Neuron (in vitro differentiated cells): ENCODE measurements at regions not wholly inside any gene's neighbourhood (a gene's known extent, or its start where the extent isn't known, plus 50 kb on each side); places are given as distances from the start of the nearest gene placed in this dataset.

ENCODE experiments used
- H2AFZ ChIP-seq: one replicate; pipeline ENCODE4 v1.6.1; 2013; ENCODE audit warnings: low read depth, mild to moderate bottlenecking, inconsistent platforms, low read length, moderate library complexity
- H3K27me3 ChIP-seq: one replicate; pipeline ENCODE4 v1.6.1; 2013; ENCODE audit warnings: low read length; ENCODE audit not compliant: insufficient read depth
- H3K36me3 ChIP-seq: one replicate; pipeline ENCODE4 v1.6.1; 2013; ENCODE audit warnings: low read length; ENCODE audit not compliant: insufficient read depth
- H3K4me1 ChIP-seq: one replicate; pipeline ENCODE4 v1.6.1; 2013; ENCODE audit warnings: low read length; ENCODE audit not compliant: insufficient read depth
- H3K4me3 ChIP-seq: 2 replicates; pipeline ENCODE4 v1.5.1; 2013; ENCODE audit warnings: mild to moderate bottlenecking, low read length, moderate library complexity
- H3K9me3 ChIP-seq: one replicate; pipeline ENCODE4 v1.6.1; 2013; ENCODE audit warnings: low read length

DNA sequence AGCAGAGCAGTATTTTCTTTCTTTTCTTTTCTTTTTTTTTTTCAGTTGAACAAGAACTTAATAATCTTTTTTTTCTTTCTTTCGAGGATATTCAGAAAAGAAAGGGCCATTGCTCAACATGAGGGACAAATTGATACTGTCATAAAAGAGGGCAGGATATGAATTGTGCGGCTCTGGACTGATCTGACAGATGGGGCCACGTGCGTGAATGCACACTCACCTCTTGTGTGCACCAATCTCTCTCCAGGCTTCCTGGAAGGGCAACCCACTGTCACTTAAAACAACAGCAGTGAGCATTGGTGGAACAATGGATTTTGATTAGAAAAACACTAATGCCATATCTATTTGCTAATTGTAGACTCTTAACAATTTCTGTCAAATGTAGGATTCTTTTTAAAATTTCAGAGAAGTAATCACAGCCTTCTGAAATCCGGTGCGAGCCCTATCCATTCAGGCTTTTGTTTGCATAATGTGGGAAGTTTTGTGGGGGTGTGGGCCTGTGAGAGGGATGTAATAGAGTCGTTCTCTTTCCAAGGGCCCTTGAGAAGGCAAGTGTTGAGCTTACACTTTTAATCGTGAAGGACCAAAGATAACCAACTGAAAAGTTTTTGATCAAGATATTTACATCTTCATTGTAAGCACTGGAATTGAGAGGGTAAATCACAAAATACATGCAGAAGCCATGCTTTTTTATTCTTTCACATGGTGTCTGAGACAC lies 298.8 kb downstream of the SP3 start:
- no peaks in the 10 kb centered on the region for H3K36me3 ChIP-seq
- H2AFZ ChIP-seq = peak overlapping the region; percentile 76
- H3K4me3 ChIP-seq = no peak overlapping the region
- H3K9me3 ChIP-seq = no peaks in the 10 kb centered on the region
- H3K27me3 ChIP-seq = no peaks in the 10 kb centered on the region
- peaks cover 42% of the 10 kb centered on the region for H3K4me1 ChIP-seq

DNA sequence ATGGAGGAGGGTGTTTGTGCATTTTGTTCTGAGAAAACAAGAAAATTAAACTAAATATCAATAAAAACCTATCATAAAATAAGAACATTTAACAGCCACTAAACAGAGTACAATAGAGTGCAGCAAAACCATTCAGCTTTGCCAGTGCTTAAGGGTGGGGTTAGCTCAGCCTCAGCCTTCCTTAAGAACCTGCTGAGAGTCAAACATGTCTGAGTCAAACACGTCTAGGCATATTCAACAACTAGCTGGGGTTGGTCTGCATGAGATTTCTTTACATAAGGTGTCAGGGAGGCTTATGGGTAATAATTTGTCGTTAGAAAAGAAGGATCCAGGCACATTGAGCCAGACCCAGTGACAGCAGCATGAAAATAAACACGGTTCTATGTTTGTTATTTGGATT lies 298.2 kb downstream of the SP3 start:
- Histone ChIP-seq H3K4me1 (peaks cover 35% of the 10 kb centered on the region), H2AFZ (peak overlapping the region; percentile 76), H3K4me3 (no peak overlapping the region), H3K36me3 (no peaks in the 10 kb centered on the region), H3K9me3 (no peaks in the 10 kb centered on the region), H3K27me3 (no peaks in the 10 kb centered on the region)

DNA sequence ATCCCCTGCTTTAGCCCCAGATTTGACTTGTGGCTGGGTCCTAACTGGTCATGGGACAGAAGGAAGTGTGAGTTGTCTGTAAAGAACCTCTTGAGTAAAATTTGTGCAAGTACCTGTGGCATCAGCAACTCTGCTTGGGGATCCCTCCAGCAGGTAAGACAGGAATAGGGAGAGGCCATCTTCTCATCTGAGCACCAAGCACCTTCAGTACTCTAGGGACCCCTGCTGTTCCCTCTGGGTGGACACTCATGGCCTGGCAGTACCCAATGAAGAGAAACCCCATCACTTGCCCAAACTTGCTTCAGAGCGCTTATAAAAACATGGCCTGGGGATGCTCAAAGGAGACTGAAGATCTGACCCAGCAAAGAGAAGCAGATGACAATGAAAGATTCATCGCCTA lies 297.8 kb downstream of the SP3 start:
- Histone ChIP-seq H3K27me3 (no peaks in the 10 kb centered on the region), H3K4me3 (no peak overlapping the region), H2AFZ (peak overlapping the region; percentile 5), H3K4me1 (peaks cover 33% of the 10 kb centered on the region), H3K36me3 (no peaks in the 10 kb centered on the region), H3K9me3 (no peaks in the 10 kb centered on the region)

DNA sequence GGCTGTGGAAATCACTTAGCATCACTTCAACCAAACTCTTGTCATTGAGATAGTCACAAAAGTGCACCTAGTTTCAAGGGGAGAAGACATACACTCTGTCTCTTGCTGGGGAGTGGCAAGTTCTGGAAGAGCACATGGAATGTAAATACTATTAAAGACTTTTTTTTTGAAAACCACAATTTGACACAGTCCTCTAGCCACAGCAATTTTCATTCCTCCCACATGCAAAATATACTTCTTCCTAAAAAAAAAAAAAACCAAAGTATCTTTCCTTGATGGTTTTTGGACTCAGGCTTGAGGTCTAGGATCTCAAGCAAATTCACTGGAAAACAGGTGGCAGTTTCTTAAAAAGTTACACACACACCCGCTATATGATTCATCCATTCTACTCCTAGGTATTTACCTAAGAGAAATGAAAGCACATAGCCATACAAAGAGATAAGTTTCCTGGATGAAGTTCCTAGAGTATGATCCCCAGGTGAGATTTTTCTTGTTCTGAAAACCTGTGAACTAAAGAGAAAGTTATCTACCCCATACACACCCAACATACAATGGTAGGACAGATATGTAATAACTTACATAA lies 295.8 kb downstream of the SP3 start:
- no peaks in the 10 kb centered on the region for H3K27me3 ChIP-seq
- H2AFZ ChIP-seq = no peak overlapping the region
- H3K4me3 ChIP-seq = no peak overlapping the region
- H3K36me3 ChIP-seq = no peaks in the 10 kb centered on the region
- H3K9me3 ChIP-seq = no peaks in the 10 kb centered on the region
- H3K4me1 ChIP-seq = peaks cover 28% of the 10 kb centered on the region

- H3K36me3 ChIP-seq = no peaks in the 10 kb centered on the region
- H2AFZ ChIP-seq = no peak overlapping the region
- H3K4me1 ChIP-seq = peaks cover 22% of the 10 kb centered on the region
- H3K4me3 ChIP-seq = no peak overlapping the region
- no peaks in the 10 kb centered on the region for H3K27me3 ChIP-seq
- H3K9me3 ChIP-seq = no peaks in the 10 kb centered on the region
Measured at GRCh38 chr2:173669888-173670287, 295.3 kb downstream of the SP3 start.

- Histone ChIP-seq H3K36me3 (no peaks in the 10 kb centered on the region), H2AFZ (no peak overlapping the region), H3K4me1 (no peaks in the 10 kb centered on the region), H3K4me3 (no peak overlapping the region), H3K9me3 (no peaks in the 10 kb centered on the region), H3K27me3 (no peaks in the 10 kb centered on the region)
Measured at GRCh38 chr2:173672573-173673340, 292.4 kb downstream of the SP3 start.

GRCh38 chr2:173673640-173674039 lies 291.5 kb downstream of the SP3 start:
- no peak overlapping the region for H3K4me3 ChIP-seq
- no peaks in the 10 kb centered on the region for H3K4me1 ChIP-seq
- no peaks in the 10 kb centered on the region for H3K36me3 ChIP-seq
- no peaks in the 10 kb centered on the region for H3K27me3 ChIP-seq
- H2AFZ ChIP-seq = no peak overlapping the region
- H3K9me3 ChIP-seq = no peaks in the 10 kb centered on the region

- Histone ChIP-seq H2AFZ (no peak overlapping the region), H3K27me3 (no peaks in the 10 kb centered on the region), H3K9me3 (peaks cover 2% of the 10 kb centered on the region), H3K4me3 (no peak overlapping the region), H3K4me1 (no peaks in the 10 kb centered on the region), H3K36me3 (no peaks in the 10 kb centered on the region)
Measured at GRCh38 chr2:173676647-173677046, 288.5 kb downstream of the SP3 start.

- Histone ChIP-seq H3K9me3 (peaks cover 2% of the 10 kb centered on the region), H3K4me1 (no peaks in the 10 kb centered on the region), H3K27me3 (no peaks in the 10 kb centered on the region), H2AFZ (no peak overlapping the region), H3K4me3 (no peak overlapping the region), H3K36me3 (no peaks in the 10 kb centered on the region)
Measured at GRCh38 chr2:173678186-173678585, 287.0 kb downstream of the SP3 start.

GRCh38 chr2:173680574-173680973 lies 284.6 kb downstream of the SP3 start:
- Histone ChIP-seq H3K9me3 (peaks cover 2% of the 10 kb centered on the region), H2AFZ (no peak overlapping the region)

GRCh38 chr2:173681881-173682650 lies 283.1 kb downstream of the SP3 start:
- no peak overlapping the region for H3K4me3 ChIP-seq
- H3K4me1 ChIP-seq = peaks cover 15% of the 10 kb centered on the region
- H2AFZ ChIP-seq = no peak overlapping the region
- no peaks in the 10 kb centered on the region for H3K36me3 ChIP-seq
- no peaks in the 10 kb centered on the region for H3K27me3 ChIP-seq
- peaks cover 2% of the 10 kb centered on the region for H3K9me3 ChIP-seq

More at GRCh38 chr2:173680574-173680973, 284.6 kb downstream of the SP3 start:
- H3K4me3 ChIP-seq = no peak overlapping the region
- H3K36me3 ChIP-seq = no peaks in the 10 kb centered on the region
- H3K4me1 ChIP-seq = peaks cover 15% of the 10 kb centered on the region
- H3K27me3 ChIP-seq = no peaks in the 10 kb centered on the region

GRCh38 chr2:173684896-173685459 lies 280.2 kb downstream of the SP3 start:
- H3K27me3 ChIP-seq = no peaks in the 10 kb centered on the region
- H3K9me3 ChIP-seq = peaks cover 2% of the 10 kb centered on the region
- peaks cover 15% of the 10 kb centered on the region for H3K4me1 ChIP-seq
- no peak overlapping the region for H3K4me3 ChIP-seq
- no peaks in the 10 kb centered on the region for H3K36me3 ChIP-seq
- no peak overlapping the region for H2AFZ ChIP-seq
